GM18502 (cell line): ENCODE measurements at regions not wholly inside any gene's neighbourhood (a gene's known extent, or its start where the extent isn't known, plus 50 kb on each side); places are given as distances from the start of the nearest gene placed in this dataset.
A peak's percentile ranks its signal among the peaks of the same experiment; 100 is the strongest.

ENCODE experiments used
- ATAC-seq: cut with Tn5 transposase; IDR thresholded peaks from one replicate; pipeline ENCODE4 v1.9.1; 2021; ENCODE audit warnings: mild to moderate bottlenecking; ENCODE audit not compliant: unreplicated experiment, poor library complexity

DNA sequence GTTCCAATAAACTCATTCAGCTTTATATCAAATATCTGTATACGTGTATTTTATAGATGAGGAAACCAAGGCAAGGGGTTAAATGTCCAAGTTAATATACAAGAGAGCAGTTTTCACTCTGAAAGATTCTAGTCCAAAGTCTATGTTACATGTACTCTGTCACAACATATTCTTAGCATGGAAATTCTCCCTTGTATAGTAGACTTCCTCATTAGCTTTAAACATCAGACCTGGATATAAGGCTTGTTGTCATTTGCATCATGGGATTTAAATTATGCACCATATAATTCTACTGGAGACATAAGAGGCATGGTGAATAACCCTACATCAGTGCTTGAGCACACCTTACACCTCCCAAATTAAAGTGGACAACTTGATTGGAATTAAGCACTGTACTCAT is 681.9 kb upstream of the CCDC179 start:
- ATAC-seq: no peak

DNA sequence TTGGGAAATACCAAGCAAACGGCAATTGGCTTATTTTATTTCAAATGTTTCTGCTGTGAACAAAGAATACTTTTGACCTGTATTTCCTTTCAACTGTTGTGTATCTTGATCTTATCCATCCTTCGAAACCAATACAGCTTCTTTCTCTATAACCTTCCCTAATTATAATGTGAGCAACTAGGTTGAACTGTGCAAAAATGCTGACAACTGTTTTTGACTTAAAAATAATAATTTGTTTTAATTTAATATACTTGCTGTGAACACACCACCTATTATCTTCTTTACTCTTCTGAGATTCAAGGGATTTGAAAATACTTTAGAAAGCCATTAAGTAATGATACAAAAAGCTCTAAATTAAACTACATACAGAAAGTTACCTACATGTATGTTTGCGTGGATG is 682.5 kb upstream of the CCDC179 start:
- no peak for ATAC-seq

DNA sequence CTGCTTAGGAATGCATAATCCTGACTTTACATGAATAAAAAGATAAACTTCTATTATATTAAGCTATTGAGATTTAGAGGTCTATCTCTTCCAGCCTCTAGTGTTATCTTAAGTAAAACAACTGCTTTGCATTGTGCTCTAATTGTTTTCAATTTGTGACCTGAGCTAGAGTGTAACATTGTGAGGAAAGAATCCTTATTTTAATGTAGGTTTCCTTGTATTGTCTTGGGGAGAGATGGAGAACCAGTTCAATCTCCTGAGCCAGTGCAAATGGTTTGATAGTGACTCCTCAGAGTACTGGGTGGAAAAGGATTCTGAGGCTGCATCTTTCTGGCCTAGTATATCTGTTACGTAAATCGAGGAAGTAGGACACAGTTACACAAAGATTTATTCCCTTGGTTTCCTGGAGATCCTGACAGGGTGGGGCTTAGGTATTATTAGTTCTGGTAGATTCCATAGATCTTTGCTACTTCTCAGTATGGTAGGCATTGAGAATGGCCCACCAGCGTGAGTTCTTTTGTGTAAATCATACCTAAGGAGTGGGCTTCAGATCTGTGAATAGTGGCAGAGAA is 683.5 kb upstream of the CCDC179 start:
- ATAC-seq: no peak

DNA sequence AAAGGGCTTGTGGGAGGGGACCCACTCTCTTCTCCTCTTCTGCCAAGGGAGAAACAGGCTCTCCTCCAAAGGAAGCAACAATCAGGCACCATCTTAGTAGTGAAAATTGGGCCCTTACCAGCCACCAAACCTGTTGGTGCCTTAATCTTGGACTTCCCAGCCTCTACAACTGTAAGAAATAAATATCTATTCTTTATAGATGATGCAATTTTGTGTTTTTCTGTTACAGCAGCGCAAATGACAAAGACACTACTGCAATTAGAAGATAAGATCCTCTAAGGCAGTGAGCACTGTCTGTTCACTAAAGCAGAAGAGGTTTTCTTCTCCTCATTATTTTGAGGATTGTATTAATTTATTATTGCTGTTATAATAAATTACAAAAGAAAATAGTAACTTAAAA is 691.4 kb upstream of the CCDC179 start:
- no peak for ATAC-seq

DNA sequence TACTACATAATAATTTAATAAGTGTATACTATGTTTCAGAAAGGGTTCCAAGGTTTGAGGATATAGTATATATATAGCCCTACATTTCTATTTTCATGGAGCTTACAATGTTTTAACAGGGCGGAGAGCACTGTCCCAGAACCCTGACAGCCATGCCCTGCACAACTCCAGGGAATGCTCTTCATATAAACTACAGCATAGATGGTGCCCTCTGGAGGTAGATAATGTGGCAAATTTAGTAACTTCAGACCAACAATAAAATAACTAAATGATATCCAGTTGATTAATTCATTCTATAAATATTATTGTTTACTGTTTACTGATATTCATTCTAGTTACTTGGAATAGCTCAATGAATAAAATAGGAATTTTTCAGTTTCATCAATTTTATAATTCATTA is 693.7 kb upstream of the CCDC179 start:
- ATAC-seq: no peak

DNA sequence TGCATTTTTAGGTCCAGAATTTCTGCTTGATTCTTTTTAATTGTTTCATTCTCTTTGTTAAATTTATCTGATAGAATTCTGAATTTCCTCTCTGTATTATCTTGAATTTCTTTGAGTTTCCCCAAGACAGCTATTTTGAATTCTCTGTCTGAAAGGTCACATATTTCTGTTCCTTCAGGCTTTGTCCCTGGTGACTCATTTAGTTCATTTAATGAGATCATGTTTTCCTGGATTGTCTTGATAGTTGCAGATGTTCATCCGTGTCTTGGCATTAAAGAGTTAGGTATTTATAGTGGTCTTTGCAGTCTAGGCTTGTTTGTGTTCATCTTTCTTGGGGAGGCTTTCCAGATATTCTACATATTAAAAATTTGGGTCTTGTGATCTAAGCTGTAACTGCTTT is 694.8 kb upstream of the CCDC179 start:
- no peak for ATAC-seq

DNA sequence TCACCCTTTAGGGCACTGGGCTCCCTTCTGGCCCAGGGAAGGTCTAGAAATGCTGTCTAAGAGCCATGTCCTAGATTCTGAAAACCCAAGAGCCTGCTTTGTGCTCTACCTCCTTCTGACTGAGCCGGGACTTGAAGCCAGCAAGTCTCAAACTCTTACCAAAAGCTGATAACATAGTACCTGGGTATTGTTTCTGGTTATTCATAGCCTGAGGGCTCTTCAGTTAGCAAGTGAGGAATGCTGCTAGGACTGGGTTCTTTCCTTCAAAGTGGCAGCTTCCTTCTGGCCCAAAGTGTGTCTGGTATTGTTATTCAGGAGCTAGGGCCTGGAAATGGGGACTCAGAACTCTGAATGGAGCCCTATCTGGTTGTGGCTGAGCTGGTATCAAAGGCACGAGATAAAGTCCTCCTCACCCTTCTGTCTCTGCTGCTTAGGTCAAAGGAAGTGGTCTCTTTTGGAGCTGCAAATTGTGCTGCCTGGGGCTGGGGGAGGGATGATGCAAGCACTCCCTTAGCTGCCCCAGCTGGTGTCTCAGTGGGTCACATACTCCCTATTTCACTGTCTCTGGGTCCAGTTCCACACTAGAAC is 696.0 kb upstream of the CCDC179 start:
- ATAC-seq: no peak

DNA sequence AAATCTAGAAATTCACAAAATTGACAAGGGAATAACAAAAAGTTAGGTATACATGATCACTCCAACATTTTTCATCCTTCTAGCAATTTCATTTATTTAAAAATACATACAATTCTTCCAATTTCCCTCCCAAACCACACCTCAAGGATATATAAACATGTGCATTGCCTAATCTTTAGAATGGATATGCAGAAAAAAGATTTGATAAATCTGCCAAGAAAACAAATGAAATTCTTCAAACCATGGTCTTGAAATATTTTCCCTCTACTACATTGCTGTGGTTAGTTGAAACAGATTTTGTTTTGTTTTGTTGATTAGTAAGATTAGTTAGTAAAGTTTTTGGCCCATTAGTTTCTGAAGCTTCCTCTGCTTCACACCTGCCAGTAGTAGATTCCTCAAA is 703.3 kb upstream of the CCDC179 start:
- ATAC-seq: no peak

DNA sequence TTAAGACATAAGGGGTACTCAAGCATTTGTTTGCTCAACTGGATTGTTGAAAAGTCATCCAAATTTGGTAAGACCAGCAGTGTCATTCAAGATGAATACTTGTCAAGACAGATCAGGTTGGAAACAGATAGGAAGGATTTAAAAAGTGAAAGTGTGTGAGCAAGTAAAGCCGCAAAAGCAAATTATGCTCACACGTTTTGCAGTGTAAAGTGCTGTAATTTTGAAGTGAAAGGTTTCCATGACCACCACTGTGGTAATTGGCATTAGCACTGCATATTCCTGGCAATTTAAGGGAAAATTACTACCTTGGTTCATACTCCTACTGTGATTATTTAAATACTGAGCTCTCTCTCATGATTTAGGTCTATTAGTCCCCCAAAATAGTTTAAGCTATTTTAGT is 704.1 kb upstream of the CCDC179 start:
- ATAC-seq: no peak

DNA sequence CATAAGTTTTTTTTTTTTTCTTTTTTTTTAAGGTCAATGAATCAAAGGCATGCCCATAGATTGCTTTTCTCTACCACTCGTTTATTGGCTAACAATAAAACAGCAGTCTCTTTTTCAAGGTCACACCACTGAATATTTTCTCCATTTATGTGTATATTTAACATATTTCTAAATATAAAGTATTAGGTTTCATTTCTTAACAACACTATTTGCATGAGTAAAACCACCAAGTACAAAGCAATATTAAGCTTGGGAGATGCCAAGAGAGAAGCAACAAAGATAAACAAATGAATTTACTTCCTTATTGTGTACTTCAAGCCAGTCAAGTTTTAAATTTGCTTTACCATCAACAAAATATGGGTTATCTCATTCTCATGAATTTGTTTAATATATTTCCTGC is 708.9 kb upstream of the CCDC179 start:
- peak; percentile 55 for ATAC-seq

DNA sequence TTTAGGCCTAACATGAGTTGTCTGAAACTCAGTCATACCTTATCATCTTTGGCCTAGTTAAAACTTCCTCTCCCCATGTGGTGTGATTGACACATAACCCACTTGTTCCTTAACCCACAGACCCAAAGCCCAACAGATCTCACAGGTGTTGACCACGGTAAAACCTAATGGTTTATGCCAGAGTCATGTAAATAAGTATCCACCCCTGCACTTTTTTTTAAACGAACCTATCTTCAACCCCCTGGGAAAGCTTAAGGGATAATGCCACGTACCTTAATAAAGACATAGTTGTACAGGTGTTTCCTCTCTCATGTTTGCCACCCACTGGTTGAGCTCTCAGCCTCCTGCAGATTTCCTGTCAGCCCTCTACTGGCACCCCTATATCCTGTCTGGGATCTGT is 709.3 kb upstream of the CCDC179 start:
- peak; percentile 86 for ATAC-seq

DNA sequence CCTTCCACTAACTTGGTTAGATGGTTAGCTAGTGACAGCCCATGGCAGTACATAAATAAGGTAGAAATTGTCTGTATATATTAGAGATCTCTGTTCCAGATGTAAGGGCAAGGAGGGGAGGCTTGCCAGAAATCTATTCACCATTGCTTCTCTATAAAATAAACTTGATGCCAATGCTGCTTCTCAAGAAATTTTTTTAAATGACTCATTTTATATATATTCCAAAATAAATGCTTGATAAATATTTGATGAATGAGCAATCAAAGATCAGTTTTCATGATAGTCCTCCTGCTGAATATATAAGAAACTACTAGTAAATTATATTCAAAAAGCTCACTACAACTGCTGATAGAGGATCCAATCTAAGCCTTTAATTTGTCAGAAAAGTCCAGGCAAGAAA is 710.6 kb upstream of the CCDC179 start:
- no peak for ATAC-seq

DNA sequence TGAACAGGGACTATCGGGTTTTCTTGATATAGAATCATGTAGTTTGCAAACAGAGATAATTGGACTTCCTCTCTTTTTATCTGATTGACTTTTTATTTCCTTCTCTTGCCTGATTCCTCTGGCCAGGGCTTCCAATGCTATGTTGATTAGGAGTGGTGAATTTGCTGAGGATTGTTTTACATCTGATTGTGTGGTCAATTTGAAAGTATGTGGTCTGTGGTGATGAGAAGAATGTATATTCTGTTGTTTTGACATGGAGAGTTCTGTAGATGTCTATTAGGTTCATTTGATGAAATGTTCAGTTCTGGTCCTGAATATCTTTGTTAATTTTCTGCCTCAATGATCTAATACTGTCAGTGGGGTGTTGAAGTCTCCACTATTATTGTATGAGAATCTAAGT is 713.2 kb upstream of the CCDC179 start:
- no peak for ATAC-seq

DNA sequence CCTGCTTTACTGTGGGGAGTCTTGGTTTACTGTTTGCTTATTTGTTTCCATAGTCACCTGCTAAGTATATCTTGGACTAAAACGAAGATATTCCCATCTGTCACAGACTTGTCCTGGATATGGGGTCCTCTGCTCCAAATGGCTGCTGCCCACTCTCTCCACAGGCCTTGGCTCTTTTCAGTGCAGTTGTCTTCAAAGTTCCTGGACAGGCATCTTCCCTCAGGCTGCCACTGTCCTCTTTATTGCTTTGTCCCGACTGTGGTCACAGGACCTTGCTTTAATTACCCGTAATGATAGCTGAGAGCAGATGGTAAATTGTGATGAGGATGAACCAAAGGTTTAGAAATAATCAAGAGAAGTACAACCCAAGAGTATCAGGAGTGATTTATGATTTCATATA is 713.9 kb upstream of the CCDC179 start:
- no peak for ATAC-seq

DNA sequence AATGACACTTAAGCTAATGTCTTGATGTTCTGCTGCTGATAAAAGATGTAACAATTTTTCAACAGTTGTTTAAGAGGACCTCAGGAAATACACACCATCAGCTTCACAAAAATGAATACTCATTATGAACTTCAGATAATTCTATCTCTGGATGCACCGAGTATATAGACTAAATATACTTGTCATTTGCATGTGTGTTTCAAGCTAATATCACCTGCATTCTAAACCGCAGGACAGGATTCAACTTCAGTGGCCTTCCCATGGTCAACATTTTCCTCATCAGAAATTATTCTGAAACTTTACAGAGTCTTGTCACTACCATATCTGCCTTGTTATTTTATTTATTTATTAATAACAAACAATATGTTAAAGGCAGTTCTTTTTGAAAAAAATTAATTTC is 717.0 kb upstream of the CCDC179 start:
- ATAC-seq: no peak

DNA sequence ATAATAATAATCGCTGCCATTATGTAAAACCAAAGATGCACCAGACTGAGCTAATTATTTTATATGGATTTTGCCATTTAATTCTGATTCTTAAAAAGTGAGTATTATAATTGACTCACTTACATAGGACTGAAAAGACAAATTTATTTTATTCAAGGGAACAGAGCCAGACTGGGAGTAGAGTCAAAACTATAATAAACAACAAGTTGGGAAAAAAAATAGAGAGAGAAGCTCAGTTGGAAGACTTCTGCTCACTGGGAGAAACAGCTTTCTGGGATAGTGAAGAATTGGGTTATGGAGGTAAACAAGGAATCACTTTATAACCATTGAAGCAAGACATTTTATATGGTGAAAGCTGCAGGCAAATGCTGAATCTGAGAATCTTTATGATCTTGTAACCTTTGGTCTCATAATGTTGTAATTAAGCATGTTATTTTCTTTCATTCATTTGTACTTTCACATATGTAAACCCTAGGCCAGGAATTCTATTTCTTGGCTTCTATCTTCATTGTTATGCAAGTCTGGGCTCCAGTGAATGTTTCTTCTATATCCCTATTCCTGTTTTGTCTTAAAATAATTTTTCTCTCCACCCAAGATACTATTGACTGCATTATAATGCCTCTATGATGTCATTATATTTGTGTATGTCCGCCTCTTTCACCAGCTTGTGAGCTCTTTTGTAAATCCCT is 725.3 kb upstream of the CCDC179 start:
- ATAC-seq: no peak

DNA sequence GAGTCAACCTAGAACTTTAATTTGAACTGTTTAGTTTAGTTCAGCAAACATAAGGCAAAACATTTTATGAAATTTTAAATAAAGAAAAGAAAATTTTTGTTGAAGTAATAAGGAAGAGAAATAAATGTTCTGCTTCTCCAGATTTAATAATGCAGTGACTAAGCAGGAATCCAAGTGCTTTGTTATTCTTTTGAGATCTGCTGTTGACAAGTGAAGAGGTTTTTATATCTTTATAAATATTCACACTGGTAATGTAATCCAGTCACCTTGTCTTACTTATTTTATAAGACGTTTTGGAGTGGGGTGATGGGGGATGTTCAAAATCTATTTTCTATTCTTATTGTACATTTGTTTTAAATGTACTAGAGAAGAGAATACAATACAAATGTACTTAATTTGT is 725.9 kb upstream of the CCDC179 start:
- no peak for ATAC-seq

DNA sequence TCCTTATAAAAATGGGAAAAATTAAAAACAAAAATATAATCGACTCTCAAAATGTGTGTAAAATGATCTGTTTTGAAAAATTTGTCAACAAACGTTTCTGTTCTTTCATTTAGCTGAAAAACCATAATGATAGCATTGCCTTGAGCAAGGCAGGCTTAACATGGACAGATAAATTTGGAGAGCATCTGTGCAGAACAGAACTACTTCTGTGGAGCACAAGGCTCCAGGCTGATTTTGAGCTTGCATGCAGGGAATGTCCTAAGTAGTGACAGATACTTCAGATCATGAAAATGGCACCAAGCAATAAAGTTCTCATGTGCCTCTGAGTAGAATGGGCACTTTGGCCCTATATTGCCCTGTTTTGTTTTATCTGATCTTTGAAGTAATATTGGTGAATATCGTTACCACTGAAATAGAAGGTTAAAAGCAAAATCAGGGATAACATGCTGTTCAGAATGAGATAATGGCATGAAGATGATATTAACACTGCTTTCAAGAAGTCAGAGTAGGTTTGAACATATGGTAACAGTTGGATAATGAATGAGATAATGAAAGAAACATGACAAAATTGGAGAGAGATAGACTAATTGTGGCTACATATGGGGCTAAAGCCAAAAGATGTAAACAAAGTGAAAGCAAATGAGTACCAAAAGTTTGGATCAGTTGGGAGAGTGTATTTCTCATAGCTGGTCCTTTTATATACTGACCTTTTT is 730.5 kb upstream of the CCDC179 start:
- no peak for ATAC-seq

DNA sequence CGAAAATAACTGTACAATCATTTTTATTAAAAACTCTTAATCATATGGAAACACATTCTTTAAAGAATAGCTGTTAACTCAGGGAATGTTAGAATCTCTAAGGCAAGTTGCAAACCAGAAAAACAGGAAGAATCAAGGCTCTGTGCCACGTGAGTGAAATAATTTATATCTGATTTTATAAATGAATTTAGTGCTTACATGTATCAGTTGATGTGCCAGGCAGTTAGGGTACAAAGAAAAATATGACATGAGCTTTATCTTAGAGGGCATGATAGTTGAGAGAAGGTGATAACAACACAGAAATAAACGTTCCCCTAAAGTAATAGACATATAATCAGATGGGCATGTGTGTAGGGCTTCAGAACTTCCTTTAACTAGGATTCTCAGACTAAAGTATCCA is 734.5 kb upstream of the CCDC179 start:
- ATAC-seq: no peak

DNA sequence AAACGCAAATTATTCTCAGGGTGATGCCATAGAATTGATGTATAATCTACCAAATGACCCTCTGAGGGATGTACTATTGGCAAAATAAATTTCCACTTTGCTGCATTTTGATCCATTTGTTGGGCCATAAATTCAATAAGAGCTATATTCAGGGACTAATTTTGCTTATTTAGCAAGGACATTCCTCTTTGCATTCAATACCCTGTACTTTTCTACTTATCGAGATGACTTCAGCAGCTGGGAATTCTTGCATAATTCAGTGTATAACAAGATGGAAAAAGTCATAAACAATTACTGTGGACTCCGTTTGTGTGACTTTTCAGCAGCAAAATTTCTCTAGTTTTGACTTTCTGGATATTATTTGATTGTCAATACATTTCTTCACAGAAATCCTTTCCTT is 744.7 kb upstream of the CCDC179 start:
- no peak for ATAC-seq

DNA sequence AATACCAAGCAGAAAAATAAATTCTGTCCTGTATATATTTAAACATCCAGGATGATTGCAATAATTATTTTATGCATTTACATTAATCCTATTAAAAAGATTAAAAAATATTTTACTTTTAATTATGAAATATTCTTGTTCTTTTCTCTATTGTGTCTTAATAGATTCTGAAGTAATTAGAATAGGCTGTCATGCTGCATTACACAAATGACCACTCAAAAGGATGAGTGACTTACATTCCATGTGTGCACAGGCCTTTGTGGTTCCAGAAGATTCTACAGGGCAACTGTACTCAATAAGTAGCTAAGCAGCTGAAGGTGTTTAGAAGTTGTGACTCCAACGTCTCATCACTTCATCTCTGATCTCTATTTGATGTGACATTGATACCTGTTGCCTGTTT is 745.9 kb upstream of the CCDC179 start:
- no peak for ATAC-seq

DNA sequence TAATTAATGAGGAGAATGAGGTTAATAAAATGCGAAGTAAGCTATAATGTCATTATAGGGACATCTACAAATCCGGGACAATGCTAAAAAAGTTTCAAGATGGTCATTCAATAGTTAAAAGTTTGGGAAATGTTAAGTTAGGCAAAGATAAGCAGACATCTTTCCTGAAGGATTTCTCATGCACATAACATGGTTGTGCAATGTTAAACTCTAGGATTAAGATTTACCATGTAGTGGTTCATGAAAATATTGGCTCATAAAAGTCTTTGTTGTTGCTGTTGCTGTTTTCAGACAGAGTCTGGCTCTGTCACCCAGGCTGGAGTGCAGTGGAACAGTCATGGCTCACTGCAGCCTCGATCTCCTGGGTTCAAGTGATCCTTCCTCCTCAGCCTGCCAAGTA is 751.5 kb upstream of the CCDC179 start:
- no peak for ATAC-seq
